HG02852 (cell line): ENCODE measurements at regions not wholly inside any gene's neighbourhood (a gene's known extent, or its start where the extent isn't known, plus 50 kb on each side); places are given as distances from the start of the nearest gene placed in this dataset.

Experiments used
- ATAC-seq: cut with Tn5 transposase; IDR thresholded peaks from one replicate; pipeline ENCODE4 v1.9.1; 2021; ENCODE audit warnings: mild to moderate bottlenecking, moderate library complexity; ENCODE audit not compliant: unreplicated experiment

GRCh38 chr18:22839340-22839821 is 93.7 kb upstream of the RBBP8 start:
- no peak for ATAC-seq

DNA sequence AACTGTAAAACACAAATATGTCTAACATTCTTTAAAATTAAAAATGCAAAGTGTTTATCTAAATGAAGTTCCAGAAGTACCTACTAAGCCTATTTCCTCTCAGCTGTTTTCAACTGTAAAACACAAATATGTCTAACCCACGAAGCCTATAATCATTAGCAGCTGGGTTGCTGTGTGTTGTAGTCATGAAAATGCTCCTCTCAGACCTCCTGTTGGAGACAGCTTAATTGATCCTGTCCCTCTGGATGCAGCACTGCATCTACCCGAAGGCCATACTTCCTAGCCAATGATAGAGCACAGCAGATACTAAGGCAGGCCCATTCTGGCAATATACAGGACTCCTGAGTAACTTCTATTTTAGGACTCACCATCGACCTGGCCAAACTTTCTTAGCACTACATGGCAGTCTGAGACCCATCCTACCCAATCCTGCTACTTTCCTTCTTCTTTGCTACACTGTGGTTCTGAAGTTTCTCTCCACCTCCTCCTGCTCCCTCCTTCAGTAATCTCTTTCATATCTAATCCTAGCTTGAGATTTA is 92.5 kb upstream of the RBBP8 start:
- no peak for ATAC-seq

DNA sequence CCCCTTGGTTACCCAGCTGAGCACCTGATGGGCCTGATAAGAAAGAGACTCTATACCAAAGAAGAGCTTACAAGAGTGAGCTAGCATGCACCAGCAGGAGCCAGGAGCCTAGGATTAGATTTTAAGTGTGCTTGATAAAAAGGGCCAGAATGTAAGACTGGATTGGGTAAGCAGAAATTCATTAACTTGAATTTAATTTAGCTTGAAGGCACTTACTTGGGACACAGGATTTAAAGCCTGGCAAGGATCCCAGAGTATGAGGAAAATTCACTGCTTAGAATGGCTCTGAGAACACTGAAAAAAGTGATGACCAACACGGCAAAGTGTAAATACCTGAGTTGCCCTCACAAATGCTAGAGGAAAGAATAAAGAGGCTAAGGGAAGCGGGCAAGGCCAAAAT is 91.3 kb upstream of the RBBP8 start:
- no peak for ATAC-seq

DNA sequence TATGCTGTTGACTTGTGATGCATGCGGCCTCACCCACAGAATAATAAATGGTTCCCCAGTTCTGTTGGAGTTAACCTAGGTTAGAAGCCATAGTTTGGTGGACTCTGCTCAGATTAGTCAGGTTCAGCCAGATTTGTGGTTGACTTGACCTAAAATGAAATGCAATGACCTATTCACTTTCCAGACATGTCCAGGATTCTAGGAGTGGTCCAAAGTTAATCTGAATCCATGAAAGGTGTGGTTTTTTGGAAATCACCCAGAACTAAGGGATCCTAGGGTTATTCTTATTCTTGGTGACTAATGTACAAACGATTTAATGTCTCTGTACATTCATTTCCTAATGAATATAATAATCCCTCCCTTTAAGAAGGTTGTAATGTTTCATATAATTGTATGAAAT is 88.9 kb upstream of the RBBP8 start:
- no peak for ATAC-seq

DNA sequence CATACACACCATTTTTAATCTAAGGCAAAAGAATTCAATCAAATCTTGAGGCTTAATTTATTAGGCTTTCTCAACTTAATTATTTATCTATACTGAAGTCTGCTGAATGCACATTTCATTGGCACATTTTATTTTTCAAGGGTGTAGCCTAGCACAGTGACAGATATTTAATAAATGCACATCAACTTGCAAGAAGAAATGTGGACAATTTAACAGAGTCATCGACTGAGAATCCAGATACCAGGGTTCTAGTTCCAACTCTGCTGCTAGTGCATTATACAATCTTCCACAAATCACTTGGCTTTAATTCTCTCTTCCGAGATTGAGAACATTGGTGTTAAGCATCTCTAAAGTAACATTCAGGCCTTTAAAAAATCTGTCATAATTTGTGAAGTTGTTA is 88.5 kb upstream of the RBBP8 start:
- ATAC-seq: no peak

- no peak for ATAC-seq
Measured at GRCh38 chr18:22846088-22846683, 86.9 kb upstream of the RBBP8 start.

DNA sequence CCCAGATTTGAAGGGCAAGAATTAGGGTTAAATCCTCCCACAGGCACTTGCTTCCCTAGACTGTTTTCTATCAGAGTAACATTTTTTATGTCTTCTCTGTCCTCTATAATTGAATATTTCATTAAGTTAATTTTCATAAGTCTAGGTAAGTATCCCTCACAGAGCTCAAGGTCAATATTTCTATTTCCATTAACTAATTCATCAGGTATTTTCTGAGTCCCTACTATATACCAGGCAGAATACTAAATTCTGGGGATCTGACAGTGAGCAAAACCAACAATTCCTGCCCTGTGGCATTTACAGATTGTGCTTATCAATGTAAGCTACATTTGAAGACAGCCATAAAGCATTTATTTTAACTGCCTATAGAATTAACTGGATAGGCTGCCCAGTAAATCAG is 86.4 kb upstream of the RBBP8 start:
- ATAC-seq: no peak

DNA sequence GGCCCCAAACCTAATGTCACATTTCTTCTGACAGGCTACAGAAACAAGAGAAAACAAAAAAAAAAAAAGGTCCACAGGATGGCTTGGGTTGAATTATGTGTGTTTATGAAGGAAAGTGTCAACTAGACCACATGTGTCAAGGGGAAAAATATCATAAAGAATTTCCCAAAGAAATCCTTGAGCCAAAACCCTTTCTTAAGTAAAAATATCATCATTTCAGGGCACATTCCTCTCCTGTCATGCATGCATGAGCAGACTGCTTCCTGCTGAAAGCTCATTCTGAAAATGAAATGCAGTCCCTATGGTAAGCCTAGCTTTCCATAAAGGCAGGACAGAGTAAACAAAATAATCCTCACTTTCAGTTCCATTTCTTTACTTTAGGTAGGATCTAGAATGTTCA is 85.7 kb upstream of the RBBP8 start:
- ATAC-seq: no peak

GRCh38 chr18:22847867-22848451 is 85.2 kb upstream of the RBBP8 start:
- no peak for ATAC-seq

DNA sequence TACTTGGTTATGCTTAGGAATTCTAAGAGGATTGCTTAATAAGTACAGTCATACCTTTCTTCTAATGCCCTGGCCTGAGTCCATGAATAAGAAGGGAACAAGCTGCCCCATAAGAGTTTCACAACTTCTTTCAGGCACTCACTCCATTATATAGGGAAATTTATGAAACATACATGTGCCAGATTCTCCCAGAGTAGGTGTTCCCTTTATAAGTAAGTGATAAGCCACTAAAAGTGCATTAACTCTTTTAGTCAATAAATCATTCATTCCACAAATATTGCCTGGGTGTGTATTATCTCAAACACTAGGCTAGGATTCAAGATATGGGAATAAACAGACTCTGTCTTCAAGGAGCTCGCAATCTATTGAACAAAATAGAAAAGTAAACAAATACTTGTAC is 84.5 kb upstream of the RBBP8 start:
- no peak for ATAC-seq

GRCh38 chr18:22856870-22857269 is 76.3 kb upstream of the RBBP8 start:
- ATAC-seq: no peak

DNA sequence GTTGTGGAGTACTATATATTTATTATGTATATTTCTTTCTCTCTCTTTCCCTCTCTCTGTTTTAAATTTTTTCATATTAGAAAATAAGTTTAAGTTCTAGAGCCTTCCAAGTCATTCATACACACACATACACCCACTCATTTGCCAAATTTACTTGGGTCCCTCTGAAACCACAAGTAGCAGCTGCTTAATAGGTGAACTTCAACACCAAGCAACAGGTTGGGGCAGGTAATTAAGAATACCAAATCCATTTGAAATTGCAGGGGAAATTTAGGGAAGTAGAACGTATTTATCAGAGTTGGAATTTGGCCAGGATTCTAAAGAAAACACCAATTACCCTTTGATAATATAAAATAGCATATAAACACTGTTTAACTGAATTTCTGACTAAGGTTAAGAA is 75.0 kb upstream of the RBBP8 start:
- ATAC-seq: no peak

GRCh38 chr18:22860807-22861206 is 72.3 kb upstream of the RBBP8 start:
- ATAC-seq: no peak

- no peak for ATAC-seq
Measured at GRCh38 chr18:22865354-22866116, 67.6 kb upstream of the RBBP8 start.

- no peak for ATAC-seq
Measured at GRCh38 chr18:22868831-22869230, 64.3 kb upstream of the RBBP8 start.

DNA sequence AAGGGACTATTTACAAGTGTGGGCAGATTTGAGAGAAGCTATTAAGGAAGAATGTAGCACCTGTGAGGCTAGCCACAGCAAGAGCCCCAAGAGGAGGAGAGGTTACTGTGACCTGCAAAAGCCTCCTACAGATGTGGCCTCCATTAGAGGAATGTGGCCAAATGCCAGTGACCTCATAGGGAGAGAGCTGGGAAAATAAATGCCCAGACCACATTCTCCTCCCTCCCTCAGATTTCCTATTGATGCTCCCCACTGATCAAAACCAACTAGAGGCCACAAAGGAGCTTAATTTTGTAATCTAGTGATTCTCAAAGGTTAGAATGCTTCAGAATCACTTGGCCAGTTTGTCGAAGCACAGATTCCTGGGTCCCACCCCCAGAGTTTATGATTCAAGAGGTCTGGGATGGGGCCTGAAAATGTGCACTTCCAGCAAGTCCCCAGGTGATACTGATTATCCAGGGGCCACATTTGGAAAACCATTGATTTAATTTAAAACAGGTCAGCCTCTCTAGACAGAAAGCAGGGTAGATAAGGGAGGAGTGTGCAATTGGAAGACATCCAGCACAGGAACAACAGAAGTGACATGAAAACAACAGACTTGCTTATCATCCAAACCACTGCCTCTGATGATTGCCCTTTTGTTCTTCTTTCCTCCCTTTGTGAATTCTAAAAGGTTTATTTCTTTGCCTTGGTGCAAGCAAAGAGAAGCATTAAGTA is 61.2 kb upstream of the RBBP8 start:
- no peak for ATAC-seq

DNA sequence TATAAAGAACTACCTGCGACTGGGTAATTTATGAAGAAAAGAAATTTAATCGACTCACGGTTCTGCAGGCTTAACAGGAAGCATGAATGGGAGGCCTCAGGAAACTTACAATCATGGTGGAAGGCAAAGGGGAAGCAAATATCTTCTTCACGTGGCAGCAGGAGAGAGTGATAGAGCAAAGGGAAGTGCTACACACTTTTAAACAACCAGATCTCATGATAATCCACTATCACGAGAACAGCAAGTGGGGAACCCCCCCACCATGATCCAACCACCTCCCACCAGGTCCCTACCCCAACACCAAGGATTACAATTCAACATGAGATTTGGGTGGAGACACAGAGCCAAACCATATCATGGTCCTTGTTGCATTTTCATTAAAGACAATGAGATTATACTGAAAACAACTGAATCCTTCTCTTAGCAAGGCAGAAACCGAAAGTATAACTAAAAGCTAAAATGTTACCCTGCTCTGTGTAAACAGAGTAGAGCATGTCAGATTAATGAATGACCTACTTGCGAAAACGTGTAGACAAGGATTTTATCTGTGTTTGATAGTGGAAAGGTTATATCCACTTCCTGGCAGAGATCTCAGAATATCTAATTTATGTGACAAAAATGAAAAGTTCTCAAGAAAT is 60.1 kb upstream of the RBBP8 start:
- no peak for ATAC-seq

- no peak for ATAC-seq
Measured at GRCh38 chr18:22879293-22879692, 53.8 kb upstream of the RBBP8 start.

GRCh38 chr18:22882084-22882483 is 51.0 kb upstream of the RBBP8 start:
- ATAC-seq: no peak

- ATAC-seq: no peak
Measured at GRCh38 chr18:22883179-22883578, 49.9 kb upstream of the RBBP8 start.
